Activated effector memory CD4-positive, alpha-beta T cell treated with Interleukin-2 at 50 U/mL for 16 hours (primary cell): ENCODE measurements at regions not wholly inside any gene's neighbourhood (a gene's known extent, or its start where the extent isn't known, plus 50 kb on each side); places are given as distances from the start of the nearest gene placed in this dataset.
"Not testable (repeated sequence)": the region's sequence is repeated elsewhere in the genome, so short reads cannot be mapped to it uniquely, and the experiment has no call there.

Experiments used
- DNase-seq: peaks from one replicate; pipeline ENCODE4 v3.0.0-alpha.2; 2020

- no peak for DNase-seq
Measured at GRCh38 chr2:118604811-118605210, 242.6 kb downstream of the EN1 start.

- DNase-seq: no peak
Measured at GRCh38 chr2:118604371-118604770, 243.1 kb downstream of the EN1 start.

- no peak for DNase-seq
Measured at GRCh38 chr2:118599141-118599540, 248.3 kb downstream of the EN1 start.

GRCh38 chr2:118596620-118597019 lies 250.8 kb downstream of the EN1 start:
- DNase-seq: no peak

GRCh38 chr2:118593257-118593656 lies 254.2 kb downstream of the EN1 start:
- DNase-seq: no peak

- no peak for DNase-seq
Measured at GRCh38 chr2:118591223-118591622, 256.2 kb downstream of the EN1 start.

GRCh38 chr2:118589721-118590120 lies 257.7 kb downstream of the EN1 start:
- no peak for DNase-seq

GRCh38 chr2:118588850-118589249 lies 258.6 kb downstream of the EN1 start:
- no peak for DNase-seq

- no peak for DNase-seq
Measured at GRCh38 chr2:118586312-118586711, 261.1 kb downstream of the EN1 start.

- DNase-seq: no peak
Measured at GRCh38 chr2:118584877-118585276, 262.6 kb downstream of the EN1 start.

- DNase-seq: no peak
Measured at GRCh38 chr2:118584062-118584749, 263.2 kb downstream of the EN1 start.

- DNase-seq: no peak
Measured at GRCh38 chr2:118582058-118582457, 265.4 kb downstream of the EN1 start.

GRCh38 chr2:118580651-118581050 lies 266.8 kb downstream of the EN1 start:
- no peak for DNase-seq

GRCh38 chr2:118580107-118580506 lies 267.3 kb downstream of the EN1 start:
- DNase-seq: no peak

GRCh38 chr2:118577202-118577601 lies 270.2 kb downstream of the EN1 start:
- DNase-seq: no peak

- DNase-seq: no peak
Measured at GRCh38 chr2:118576109-118576855, 271.2 kb downstream of the EN1 start.

- DNase-seq: not testable (repeated sequence)
Measured at GRCh38 chr2:118572380-118572779, 275.1 kb downstream of the EN1 start.

- DNase-seq: no peak
Measured at GRCh38 chr2:118569876-118570535, 277.4 kb downstream of the EN1 start.

- no peak for DNase-seq
Measured at GRCh38 chr2:118568700-118569099, 278.7 kb downstream of the EN1 start.

GRCh38 chr2:118565786-118566540 lies 281.5 kb downstream of the EN1 start:
- DNase-seq: no peak

GRCh38 chr2:118565301-118565700 lies 282.1 kb downstream of the EN1 start:
- no peak for DNase-seq

- DNase-seq: no peak
Measured at GRCh38 chr2:118562144-118562543, 285.3 kb downstream of the EN1 start.

GRCh38 chr2:118558846-118559245 lies 288.6 kb downstream of the EN1 start:
- no peak for DNase-seq
